NCI-H2081 (cell line): ENCODE measurements at regions not wholly inside any gene's neighbourhood (a gene's known extent, or its start where the extent isn't known, plus 50 kb on each side); places are given as distances from the start of the nearest gene placed in this dataset.
"Not testable (repeated sequence)": the region's sequence is repeated elsewhere in the genome, so short reads cannot be mapped to it uniquely, and the experiment has no call there.

ENCODE experiments used
- DNase-seq, 2 experiments: peaks; one replicate each; lab custom pipeline; 2025; lab: John Stamatoyannopoulos, UW

DNA sequence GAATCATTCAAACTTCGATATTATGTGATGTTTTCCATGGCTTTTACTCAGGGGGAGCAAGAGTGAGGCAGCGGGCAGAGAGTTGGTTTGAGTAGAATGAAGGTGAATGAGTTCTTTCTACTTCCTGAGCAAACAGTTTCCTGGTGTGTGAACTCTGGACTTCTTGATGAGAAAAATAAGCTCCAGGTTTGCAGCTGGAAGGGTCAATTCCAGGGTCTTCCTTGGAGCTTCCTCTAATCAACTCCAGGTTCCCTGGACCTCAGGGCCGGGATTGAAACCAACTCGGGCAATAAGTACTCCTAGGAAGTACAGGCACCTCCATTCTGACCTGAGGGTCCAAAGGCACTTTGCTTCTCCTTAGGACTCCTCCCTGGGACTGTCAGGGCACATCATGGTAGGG lies 243.6 kb upstream of the ONECUT1 start:
- DNase-seq = no peak

DNA sequence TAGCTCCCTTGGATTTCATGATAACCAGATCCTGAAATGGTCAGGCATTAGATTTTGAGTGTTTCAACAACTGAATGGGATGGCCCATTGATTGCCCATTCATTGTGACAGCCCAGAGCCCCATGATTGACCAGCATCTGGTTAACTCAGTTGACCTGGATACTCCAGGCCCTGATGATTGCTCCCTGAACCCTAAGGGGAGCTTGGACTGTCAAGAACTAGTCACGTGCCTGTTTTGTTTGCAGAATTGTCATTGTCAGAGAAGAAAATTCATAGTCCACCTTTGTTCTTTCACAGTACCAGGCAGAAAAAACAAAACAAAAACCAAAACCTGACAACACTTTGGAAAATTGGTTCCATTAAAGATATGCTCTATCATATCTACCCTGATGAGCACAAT lies 241.3 kb upstream of the ONECUT1 start:
- DNase-seq = no peak

DNA sequence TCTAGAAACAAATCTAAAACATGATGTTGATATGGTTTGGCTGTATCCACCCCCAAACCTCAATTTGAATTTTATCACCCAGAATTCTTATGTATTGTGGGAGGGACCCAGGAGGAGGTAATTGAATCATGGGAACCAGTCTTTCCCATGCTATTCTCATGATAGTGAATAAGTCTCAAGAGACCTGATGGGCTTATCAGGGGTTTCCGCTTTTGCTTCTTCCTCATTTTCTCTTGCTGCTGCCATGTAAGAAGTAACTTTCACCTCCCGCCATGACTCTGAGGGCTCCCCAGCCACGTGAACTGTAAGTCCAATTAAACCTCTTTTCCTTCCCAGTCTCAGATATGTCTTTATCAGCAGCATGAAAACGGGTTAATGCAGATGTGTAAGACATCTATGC lies 232.7 kb upstream of the ONECUT1 start:
- no peak for DNase-seq

DNA sequence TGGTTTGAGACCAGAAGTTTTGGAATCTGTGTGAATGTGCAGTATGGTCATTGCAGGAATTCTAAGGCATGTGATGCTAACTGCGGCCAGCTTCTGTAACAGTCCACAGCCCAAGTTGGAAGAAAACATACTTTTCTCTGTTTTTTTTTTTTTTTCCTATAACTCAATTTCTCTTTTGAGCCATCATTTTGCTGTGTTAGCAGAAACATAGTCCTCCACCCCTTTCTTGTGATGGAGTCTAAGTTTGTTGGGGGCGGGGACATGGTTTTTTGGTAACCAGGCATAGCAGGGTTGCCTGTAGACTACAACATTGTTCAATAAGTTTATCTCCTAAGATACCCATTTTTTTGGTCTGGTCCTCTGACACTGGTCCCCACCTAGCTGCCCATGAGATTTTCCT lies 223.2 kb upstream of the ONECUT1 start:
- no peak for DNase-seq

DNA sequence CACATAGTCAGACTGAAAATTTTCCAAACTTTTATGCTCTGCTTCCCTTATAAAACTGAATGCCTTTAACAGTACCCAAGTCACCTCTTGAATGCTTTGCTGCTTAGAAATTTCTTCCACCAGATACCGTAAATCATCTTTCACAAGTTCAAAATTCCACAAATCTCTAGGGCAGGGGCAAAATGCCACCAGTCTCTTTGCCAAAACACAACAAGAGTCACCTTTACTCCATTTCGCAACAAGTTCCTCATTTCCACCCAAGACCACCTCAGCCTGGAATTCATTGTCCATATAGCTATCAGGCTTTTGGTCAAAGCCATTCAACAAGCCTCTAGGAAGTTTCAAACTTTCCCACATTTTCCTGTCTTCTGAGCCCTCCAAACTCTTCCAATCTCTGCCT lies 221.6 kb upstream of the ONECUT1 start:
- not testable (repeated sequence) for DNase-seq

DNA sequence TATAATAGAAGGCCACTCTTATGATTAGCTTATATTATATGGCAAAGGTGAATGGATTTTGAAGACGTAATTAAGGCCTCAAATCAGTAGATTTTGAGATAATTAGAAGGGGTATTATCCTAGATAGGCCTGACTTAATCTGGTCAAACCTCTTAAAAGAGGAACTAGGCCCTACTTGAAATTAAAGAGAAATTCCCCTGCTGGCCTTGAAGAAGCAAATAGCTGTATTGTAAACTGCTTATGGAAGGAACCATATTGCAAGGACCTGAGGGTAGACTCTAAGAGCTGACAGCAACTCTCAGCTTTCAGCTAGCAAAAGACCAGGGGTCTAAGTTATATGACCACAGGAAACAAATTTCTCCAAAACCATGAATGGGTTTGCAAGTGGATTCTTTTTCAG lies 219.0 kb upstream of the ONECUT1 start:
- no peak for DNase-seq

DNA sequence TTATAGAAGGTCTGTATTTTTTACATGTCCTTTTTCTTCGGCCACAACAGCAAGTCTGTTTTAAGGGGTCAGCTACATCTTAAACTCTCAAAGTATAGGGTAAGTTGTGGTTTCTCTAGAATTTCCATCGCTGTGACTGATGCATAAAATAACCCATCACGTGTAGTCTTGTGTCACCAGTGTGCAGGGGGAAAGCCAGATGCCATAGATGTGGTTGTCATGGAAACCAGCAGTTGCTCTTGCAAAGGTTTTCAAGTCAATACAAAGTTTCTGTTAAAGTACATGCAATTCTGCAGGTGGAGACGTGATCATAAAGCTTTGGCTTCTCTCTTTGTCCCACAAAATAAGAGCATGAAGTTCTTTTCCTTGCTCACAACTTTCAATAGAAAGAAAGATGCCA lies 210.3 kb upstream of the ONECUT1 start:
- DNase-seq = no peak

DNA sequence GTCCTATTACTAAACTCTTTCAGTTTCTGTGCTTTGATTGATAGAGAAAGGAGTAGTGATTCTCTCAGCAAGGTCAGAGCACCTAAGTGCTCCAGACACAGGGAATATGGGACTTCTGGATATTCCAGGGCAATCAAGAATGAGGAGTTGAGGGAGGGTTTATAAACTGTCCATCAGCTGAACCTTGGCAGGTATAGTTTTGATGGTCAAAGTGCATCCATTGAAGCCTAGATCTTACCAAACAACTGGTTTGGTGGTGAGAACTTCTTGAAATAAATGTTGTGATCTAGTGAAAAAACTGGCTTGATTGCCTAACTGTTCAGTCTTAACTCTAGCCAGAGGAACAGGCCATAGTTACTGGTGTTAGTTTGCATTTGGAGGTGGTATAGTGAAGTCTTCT lies 207.0 kb upstream of the ONECUT1 start:
- no peak for DNase-seq

DNA sequence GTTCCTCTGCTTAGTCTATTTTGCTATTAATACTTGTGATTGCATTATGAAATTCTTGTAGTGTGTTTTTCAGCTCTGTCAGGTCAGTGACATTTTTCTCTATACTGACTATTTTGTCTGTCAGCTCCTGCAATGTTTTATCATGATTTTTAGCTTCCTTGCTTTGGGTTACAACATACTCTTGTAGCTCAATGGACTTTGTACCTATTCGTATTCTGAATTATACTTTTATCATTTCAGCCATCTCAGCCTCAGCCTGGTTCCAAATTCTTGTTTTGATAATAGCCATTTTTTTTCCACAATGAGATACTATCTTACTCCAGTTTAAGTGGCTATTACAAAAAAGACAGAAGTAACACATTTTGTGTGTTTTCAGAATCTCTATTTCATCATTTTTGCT lies 204.2 kb upstream of the ONECUT1 start:
- no peak for DNase-seq

DNA sequence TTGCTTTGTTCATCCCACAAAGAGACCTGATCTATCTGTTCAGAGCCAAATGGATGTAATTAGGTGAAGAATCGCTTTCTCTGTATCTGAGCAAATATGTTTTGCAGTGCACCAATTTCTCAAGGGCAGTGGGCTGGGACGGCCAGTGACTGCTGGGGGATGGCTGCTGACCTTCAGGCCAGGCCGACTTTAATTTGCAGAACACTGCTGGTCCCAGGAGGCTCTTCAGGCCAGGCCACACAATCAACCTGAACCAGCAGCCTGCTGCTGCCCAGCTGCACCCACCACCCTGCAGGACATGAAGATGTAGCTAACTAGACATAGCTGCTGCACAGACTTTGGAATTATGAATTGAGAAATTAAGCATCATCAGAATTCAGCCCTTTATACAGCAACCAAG lies 194.4 kb upstream of the ONECUT1 start:
- no peak for DNase-seq

DNA sequence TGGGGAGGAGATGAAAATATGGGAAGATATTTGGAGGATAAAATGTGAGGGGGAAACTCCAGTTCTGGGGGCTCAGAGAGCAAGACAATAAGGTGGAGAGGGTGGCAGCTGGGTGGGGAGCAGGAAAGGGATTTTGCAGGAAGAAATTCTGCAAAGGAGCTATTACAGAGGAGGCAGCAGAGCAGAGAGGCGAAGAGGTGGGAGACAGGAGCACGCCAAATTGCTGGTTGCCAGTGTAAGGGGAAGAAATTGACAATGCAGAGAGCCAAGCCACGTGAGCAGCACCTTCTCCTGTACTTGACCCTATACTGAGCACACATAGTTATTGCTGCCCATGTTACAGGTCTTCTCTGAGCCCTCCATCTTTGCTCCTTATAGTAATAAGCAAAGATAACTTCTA lies 190.3 kb upstream of the ONECUT1 start:
- no peak for DNase-seq

DNA sequence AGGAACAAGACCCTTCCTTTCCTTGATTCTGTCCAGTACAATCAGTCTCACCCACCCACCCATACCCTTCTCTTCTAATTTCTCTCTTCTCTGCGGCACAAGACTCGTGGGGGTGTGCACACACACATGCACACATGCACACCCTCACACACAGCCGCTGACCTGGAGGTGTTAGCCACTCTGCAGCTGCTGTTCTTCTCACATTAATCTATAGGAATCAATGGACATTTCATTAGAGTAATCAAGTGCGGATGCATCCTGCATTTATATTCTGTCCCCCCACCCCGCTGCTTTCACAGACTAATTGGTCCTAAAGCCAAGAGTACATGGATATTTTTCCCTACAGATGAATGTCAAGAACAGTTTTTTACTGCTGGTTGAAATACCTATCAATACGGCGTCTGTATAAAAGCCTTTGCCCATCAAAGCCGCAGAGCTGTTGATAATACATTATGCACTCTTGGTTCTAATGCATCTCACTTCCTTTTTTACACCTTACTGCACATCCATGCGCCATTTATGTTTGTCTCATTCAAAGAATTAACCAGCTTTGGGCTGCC lies 186.5 kb upstream of the ONECUT1 start:
- DNase-seq = no peak

DNA sequence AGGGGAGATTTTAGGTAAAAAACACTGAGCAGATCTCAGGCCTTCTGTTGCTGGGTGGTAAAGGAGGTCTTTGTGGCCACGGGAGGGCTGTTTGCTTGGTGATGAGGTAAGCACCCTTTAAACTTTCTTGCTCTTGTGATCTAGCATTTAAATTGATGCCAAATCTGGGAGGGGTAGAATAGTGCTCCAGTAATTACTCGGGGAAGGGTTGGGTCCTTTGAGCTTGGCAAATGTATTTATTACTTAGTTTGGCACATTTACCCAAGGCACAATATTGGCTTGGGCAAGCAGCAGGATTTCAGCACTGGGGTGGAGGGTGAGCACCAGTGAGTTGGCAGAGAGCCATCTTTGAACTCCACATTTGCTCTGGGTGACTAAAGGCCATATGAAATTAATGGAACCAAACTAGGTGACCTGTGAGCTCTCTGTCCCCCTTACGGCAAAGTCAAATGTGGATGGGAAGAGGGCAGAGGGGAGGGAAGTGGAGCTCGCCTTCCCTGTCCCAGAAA lies 185.9 kb upstream of the ONECUT1 start:
- no peak for DNase-seq

DNA sequence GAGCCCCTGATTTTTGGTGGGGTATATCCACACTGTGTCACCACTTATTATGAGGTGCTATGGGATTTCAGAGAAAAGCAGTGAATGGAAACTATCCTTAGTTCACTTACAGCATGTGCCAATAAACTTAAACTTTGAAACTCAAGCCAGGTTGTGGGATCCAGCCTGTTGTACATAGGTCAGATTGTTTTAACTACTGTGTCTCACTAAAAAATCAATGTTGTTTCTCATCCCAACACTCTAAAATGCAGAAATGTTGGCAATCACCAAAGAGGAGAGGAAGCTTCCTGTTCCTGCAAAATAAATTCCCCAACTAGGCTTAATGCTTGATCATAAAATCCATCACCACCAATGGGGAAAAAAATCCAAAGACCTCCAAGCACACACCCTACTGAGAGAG lies 173.7 kb upstream of the ONECUT1 start:
- no peak for DNase-seq

DNA sequence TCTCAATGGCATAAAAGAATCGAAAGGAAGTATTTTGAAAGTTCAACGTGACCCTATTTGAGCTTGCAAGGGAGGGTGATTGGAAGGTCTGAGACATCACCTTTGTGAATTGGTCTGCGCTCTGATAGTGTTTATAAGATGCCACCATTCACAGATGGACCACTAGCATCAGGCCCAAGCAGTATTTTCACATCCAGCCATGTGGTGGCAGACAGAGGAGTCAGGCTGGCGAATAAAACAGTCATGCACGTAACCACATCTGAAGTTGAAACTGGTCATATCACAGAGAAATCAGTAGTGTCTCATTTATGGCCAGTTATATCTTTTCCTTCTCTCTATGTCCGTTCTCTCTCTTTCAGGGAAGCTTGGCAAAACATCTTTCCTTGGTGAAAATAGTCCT lies 170.1 kb upstream of the ONECUT1 start:
- no peak for DNase-seq

DNA sequence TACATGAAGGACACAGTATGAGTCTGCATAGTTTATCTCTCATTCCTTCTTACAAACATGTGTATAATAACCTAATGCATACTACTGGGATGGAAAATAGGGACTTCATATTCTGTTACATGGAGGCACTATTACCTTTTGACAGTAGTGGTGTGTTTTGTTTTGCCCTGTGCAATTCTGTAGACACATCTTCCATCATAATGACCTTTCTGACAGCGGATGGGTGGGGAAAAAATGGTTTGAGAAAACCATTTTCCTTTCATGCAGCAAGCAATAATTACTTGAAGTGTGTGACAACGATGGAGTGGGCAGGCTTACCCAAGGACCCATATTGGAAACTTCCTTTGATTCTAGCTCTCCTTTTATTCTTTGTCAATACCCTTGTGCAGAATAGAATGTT lies 153.6 kb upstream of the ONECUT1 start:
- no peak for DNase-seq

DNA sequence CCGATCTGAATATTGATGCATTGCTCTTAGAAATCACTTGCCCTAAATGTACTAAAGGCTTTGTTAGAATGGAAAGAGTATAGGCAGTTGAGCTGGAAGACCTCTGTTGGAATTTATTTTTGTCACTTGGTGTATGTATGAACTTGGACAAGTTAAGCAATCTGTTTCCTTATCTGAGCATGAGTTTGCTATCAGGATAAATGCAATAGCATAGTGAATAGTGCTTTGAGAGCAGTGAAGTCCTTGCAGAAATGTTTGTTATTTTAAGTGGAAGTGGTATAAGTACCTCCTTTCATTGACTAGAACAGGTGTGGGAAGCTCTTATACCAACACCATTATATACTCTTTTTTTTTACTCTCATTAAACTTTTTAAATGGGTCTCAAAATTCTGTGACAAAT lies 146.4 kb upstream of the ONECUT1 start:
- DNase-seq = no peak

DNA sequence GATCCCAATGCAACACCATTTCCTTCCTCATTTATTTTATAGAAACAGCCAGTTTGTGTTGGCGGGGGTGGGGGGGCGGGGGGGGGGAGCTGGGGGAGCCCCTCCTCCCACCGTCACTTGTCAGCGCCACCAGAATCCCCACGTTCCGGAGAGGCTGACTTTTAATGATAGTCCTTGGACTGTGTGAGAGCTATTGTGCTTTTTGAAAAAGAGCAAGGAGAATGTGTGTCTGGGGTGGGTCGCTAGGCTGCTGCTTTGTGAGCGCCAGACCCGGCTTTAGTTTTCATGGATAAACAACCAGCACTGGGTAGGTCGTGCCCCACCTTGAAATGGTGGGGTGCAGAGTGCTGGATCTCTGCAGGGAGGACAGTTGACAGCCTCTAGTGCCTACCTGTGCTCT lies 135.0 kb upstream of the ONECUT1 start:
- DNase-seq = no peak

DNA sequence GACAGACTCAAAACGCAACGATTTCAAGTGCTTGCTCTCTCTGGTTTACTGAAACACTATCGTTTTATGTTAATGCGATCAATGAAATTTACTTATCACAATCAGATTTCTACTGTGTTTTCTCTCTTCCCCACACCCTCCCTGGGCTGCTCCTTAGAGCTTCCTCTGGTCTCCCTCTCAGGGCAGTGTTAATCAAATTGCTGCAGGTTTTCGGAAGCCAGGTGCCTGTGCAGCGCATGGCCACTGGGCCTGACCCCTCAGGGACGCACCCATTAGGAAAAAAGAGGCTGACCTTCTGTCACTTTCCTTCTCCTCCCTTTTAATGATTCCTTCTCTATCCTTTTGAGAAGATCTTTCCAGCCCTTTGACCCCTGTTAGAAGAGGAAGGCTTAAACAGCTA lies 134.5 kb upstream of the ONECUT1 start:
- no peak for DNase-seq

DNA sequence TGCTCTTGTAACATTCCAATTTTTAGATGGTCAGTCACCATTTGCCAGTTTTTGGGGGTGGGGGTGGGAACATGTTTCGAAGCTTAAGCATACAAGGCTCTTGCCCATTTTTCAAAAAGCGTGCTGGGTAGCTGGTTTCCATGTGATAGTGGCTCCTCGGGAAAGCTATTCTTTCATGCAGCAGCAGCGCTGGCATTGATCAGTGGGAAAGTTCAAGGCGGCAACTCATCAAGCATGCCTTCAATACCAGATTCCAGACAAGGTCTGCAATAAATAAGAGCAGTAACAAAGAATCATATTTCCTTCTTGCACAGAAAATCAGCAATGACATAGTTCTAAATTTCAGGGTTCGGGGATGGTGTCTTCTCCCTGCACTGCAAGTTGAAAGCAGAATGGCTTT lies 133.5 kb upstream of the ONECUT1 start:
- no peak for DNase-seq

DNA sequence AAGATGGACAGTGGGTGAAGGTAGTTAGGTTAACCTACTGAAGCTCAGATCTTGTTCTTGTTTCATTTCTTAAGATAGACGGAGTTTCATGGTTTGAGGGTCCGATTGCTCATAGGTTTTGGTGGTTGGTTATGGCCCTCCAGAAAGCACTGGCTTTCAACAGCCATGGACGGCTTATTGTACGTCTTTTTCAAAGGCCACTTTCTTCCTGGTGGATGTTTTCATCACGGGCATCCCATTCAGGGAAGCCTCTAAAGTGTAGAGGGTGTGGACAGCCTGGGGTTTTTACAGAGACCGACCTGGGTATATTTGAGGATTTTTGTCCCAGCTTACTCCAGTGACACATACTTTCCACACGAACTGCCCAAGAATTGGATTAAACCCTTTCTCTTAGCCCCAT lies 132.7 kb upstream of the ONECUT1 start:
- DNase-seq = no peak

DNA sequence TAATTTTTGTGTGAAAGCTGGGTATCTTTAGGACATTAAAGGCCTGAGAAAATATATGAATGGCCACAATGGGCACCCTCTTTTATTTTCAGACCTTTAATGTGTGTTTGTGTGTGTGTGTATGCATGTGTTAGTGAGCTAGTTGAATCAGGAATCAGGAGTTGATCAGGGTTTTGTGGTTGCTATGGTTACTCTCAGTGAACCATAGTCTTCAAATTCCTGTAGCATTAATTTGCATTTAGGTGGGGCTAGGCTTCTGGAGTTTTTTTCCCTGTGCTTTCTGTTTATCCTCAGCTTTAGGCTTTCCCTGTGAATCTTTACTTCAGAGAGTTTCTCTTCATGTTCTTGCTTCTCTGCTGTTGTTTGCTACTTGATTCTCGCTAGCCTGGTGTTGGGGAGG lies 122.0 kb upstream of the ONECUT1 start:
- DNase-seq = no peak

DNA sequence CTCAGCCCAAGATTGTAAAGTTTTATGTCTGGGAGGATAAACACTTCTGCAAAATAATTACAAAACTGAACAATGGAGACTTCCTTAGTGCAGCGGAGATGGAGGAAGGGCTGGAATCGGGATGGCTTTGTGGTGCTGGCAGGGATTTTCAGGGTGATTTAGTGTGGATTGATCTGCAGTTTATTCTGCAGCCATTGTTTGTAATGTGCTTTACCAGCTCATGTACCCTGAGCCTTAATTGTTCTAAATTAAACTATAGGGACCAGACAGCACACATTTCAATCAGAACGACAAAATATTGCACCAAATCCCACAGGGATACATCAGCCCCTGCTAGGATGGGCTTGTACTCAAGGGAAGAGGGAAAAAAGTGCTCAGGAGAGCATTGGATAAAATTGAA lies 103.2 kb upstream of the ONECUT1 start:
- no peak for DNase-seq

DNA sequence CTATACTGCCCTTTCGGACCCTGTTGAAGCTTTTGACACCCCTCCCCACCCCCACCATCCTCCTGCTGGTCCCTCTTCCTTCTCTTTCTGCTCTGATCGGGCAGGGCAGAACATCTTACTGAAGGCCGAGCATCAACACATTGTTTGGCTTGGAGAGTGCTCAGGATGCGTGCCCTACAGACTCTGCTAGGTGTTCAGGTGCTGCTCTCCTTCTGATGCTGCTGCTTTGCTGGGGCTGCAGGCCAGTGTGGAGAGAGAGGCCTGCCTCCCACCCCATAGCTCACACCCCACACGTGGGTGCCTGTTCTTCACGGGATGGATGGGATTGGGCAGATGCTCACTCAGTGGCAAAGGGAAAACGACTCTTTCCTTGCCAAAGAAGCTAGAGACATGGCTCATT lies 89.8 kb upstream of the ONECUT1 start:
- no peak for DNase-seq

DNA sequence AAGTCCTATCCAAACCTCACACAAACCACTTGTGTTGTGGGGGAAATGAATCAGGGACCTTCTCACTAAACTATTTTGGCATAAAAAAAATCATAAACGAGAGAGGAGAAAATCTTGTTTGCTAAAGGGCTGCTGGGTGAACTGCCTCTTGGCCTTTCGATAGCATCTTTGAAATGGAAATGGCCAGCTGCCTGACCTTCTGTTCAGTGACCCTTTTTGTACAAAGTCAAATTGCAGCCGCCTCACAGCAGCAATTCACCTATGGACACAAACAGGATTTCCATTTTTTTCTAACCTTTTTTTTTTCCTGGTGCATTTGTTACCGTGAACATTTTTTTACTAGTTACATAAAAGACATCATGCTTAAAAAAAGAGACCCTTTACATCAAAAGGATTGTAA lies 89.0 kb upstream of the ONECUT1 start:
- DNase-seq = no peak
